Cardiac muscle cell (in vitro differentiated cells and primary cell): ENCODE measurements at regions not wholly inside any gene's neighbourhood (a gene's known extent, or its start where the extent isn't known, plus 50 kb on each side); places are given as distances from the start of the nearest gene placed in this dataset.
A peak's percentile ranks its signal among the peaks of the same experiment; 100 is the strongest.

Source experiments
- DNase-seq, 2 donors: peaks; one replicate each; pipeline versions ENCODE4 v3.0.0 to v3.0.0-alpha.2; 2010 to 2017; ENCODE audit warnings: low read depth in 1 of 2, low spot score in 1 of 2
- H3K27ac ChIP-seq: fragments of 200-600 bp; sonication (generic); 2 replicates; pipeline ENCODE4 v1.5.1; 2016
- H3K27me3 ChIP-seq: fragments of 200-600 bp; sonication (generic); 2 replicates; pipeline ENCODE4 v1.6.0; 2016; ENCODE audit warnings: control low read depth
- H3K36me3 ChIP-seq: fragments of 200-600 bp; sonication (generic); 2 replicates; pipeline ENCODE4 v1.5.1; 2016; ENCODE audit warnings: control low read depth
- H3K4me1 ChIP-seq: fragments of 200-600 bp; sonication (generic); 2 replicates; pipeline ENCODE4 v1.8.1; 2017; ENCODE audit warnings: low read depth, mild to moderate bottlenecking, mixed run types
- H3K4me3 ChIP-seq: fragments of 200-600 bp; sonication (generic); 2 replicates; pipeline ENCODE4 v1.5.1; 2016; ENCODE audit warnings: mild to moderate bottlenecking
- H3K9me3 ChIP-seq: fragments of 200-600 bp; sonication (generic); 2 replicates; pipeline ENCODE4 v1.5.1; 2017; ENCODE audit warnings: low read depth, mild to moderate bottlenecking, control low read depth
- CTCF ChIP-seq: IDR thresholded peaks from 2 replicates; pipeline ENCODE4 v1.5.1; 2012; ENCODE audit warnings: low read depth, mild to moderate bottlenecking, low read length

GRCh38 chr14:25250516-25250915 is 200.6 kb upstream of the STXBP6 start:
- H3K4me3 ChIP-seq, result no peak overlapping the region
- H3K27ac ChIP-seq, result no peak overlapping the region
- DNase-seq, result no peak
- H3K36me3 ChIP-seq, result no peaks in the 10 kb centered on the region
- no peaks in the 10 kb centered on the region for H3K4me1 ChIP-seq
- TF ChIP-seq CTCF, result no peak
- no peaks in the 10 kb centered on the region for H3K9me3 ChIP-seq
- H3K27me3 ChIP-seq, result no peaks in the 10 kb centered on the region

GRCh38 chr14:25247609-25248008 is 197.7 kb upstream of the STXBP6 start:
- Histone ChIP-seq H3K36me3 (no peaks in the 10 kb centered on the region), H3K4me1 (no peaks in the 10 kb centered on the region), H3K27me3 (no peaks in the 10 kb centered on the region), H3K9me3 (no peaks in the 10 kb centered on the region), H3K27ac (no peak overlapping the region), H3K4me3 (no peak overlapping the region)
- DNase-seq, result no peak
- no peak for TF ChIP-seq CTCF

DNA sequence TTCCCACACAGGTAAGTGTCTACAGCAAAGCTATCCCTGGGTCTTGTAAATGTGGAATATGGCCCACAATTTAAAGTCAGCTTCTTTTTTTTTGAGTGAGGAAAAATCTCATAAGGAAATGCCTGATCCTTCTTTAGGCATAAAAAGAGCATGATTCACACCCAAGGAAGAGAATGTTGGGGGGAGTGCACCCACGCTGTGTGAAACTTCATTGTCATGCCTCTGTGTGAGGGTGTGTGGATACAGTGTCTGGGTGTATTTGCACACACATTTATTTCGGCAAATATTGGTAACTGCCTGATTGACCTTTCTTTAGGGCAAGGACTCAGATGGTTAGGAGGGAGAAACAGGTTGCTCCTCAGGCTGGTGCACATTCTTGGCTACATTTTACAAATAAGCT is 196.8 kb upstream of the STXBP6 start:
- H3K4me3 ChIP-seq, result no peak overlapping the region
- H3K4me1 ChIP-seq, result no peaks in the 10 kb centered on the region
- no peak for TF ChIP-seq CTCF
- no peaks in the 10 kb centered on the region for H3K36me3 ChIP-seq
- no peaks in the 10 kb centered on the region for H3K9me3 ChIP-seq
- no peak for DNase-seq
- no peak overlapping the region for H3K27ac ChIP-seq
- no peaks in the 10 kb centered on the region for H3K27me3 ChIP-seq

- Histone ChIP-seq H3K4me3 (no peak overlapping the region), H3K4me1 (no peaks in the 10 kb centered on the region), H3K9me3 (no peaks in the 10 kb centered on the region), H3K27me3 (no peaks in the 10 kb centered on the region), H3K27ac (no peak overlapping the region), H3K36me3 (no peaks in the 10 kb centered on the region)
- no peak for TF ChIP-seq CTCF
- DNase-seq, result no peak
These were observed 189.2 kb upstream of the STXBP6 start for GRCh38 chr14:25239170-25239569.

DNA sequence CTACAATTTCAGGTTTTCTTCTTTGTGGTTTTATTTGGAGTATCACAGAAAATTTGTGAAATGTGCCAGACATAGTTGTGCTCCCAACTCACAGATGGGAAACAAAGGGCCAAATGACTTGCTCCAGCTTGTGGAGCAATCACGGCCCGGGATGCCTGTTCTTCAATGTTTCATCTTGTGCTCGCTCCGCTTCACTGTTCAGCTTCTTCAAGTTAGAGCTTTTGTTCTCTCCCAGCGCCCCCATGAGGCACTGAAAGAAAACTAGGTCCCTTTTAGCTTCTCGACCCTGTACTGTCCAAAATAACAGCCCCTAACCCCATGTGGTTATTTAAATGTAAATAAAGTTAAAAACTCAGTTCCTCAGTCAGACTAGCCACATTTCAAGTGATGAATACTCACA is 187.9 kb upstream of the STXBP6 start:
- peak; percentile 26 for TF ChIP-seq CTCF
- Histone ChIP-seq H3K27ac (no peak overlapping the region), H3K4me1 (no peaks in the 10 kb centered on the region), H3K27me3 (no peaks in the 10 kb centered on the region), H3K36me3 (no peaks in the 10 kb centered on the region), H3K9me3 (no peaks in the 10 kb centered on the region), H3K4me3 (no peak overlapping the region)
- peak; percentile 26 to 40 for DNase-seq

GRCh38 chr14:25233613-25234012 is 183.7 kb upstream of the STXBP6 start:
- Histone ChIP-seq H3K9me3 (no peaks in the 10 kb centered on the region), H3K27me3 (no peaks in the 10 kb centered on the region), H3K4me3 (no peak overlapping the region), H3K4me1 (no peaks in the 10 kb centered on the region), H3K27ac (no peak overlapping the region), H3K36me3 (no peaks in the 10 kb centered on the region)
- DNase-seq, result no peak
- TF ChIP-seq CTCF, result no peak
